ENCODE measurements at regions not wholly inside any gene's neighbourhood (a gene's known extent, or its start where the extent isn't known, plus 50 kb on each side); places are given as distances from the start of the nearest gene placed in this dataset.
"Not testable (repeated sequence)": the region's sequence is repeated elsewhere in the genome, so short reads cannot be mapped to it uniquely, and the experiment has no call there.

DNA sequence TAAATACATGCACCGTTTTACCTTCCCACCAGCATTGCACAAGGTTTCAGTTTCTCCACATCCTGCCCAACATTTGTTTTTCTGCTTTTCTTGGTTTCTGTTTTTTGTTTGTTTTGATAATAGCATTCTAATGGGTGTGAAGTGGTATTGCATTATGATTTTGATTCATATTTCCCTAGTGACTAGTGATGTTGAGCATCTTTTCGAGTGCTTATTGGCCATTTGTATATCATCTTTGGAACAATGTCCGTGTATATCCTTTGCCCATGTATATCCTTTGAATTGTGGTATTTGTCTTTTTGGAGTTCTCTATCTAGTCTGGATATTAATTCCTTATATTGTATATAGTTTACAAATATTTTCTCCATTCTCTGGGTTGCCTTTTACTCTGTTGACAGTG, 2914.8 kb upstream of the OR11H1 start:
- H3K4me3 ChIP-seq (ENCODE audit: low read depth, low read length) = no peak overlapping the region
- no peak for DNase-seq (ENCODE audit: low read depth)
- TF ChIP-seq, protein P1, sequence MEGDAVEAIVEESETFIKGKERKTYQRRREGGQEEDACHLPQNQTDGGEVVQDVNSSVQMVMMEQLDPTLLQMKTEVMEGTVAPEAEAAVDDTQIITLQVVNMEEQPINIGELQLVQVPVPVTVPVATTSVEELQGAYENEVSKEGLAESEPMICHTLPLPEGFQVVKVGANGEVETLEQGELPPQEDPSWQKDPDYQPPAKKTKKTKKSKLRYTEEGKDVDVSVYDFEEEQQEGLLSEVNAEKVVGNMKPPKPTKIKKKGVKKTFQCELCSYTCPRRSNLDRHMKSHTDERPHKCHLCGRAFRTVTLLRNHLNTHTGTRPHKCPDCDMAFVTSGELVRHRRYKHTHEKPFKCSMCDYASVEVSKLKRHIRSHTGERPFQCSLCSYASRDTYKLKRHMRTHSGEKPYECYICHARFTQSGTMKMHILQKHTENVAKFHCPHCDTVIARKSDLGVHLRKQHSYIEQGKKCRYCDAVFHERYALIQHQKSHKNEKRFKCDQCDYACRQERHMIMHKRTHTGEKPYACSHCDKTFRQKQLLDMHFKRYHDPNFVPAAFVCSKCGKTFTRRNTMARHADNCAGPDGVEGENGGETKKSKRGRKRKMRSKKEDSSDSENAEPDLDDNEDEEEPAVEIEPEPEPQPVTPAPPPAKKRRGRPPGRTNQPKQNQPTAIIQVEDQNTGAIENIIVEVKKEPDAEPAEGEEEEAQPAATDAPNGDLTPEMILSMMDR (IDR thresholded peaks at IDR 0.05; ENCODE audit: control insufficient read depth, extremely low read depth, insufficient read depth) = no peak

DNA sequence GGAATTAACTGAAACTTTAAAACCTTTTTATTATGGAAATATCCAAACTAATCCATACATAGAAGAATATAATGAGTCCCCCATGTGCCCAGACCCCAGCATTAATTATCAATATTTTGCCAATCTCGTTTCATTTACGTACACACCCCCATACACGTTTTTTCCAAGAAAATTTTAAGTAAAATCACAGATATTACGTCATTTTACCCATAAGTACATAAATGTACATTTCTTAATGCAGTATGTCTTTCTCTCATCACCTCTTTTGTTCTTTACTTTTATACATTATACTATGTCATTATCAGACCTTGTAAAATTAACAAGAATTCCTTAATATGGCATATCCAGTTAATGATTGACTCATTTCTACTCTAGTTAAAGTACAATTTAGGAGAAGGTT, 2914.1 kb upstream of the OR11H1 start:
- not testable (repeated sequence) for H3K4me3 ChIP-seq (ENCODE audit: low read depth, low read length); DNase-seq (ENCODE audit: low read depth)

DNA sequence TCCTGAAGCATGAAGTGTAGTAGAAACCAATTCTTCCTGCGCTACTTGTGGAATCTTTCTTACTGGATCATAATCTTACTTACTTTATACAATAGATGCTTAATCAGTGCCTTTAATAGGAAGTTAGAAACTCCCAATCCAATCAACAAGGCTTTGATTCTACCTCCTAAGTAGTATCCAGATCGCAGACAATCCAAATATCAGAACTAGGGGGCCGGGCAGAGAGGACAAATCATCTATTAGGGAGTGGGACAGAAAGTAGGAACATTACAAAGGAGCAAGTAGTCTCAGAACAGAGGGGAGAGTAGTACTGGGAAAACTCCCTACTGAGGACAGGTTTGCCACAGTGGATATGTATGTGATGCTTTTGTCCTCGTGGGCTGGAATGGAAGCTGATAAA, 2901.1 kb upstream of the OR11H1 start:
- not testable (repeated sequence) for H3K4me3 ChIP-seq (ENCODE audit: low read depth, low read length); DNase-seq (ENCODE audit: low read depth)

DNA sequence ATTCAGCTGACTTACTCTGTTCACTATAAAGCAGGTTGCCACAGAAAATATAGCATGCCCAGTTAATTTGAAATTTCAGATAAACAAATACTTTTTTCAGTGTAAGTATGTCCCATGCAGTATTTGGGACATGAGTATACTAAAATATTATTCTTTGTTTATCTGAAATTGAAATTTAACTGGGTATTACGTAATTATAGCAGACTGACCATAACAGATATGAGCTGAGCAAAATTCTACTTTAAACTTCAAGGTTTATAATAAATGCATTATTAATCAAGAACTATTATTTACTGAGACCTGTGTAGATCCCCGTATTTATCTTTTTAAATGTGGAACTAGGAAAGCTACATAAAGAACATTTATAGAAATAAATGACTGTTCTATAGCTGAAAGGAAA, 2898.2 kb upstream of the OR11H1 start:
- DNase-seq (ENCODE audit: low read depth); H3K4me3 ChIP-seq (ENCODE audit: low read depth, low read length): not testable (repeated sequence)

DNA sequence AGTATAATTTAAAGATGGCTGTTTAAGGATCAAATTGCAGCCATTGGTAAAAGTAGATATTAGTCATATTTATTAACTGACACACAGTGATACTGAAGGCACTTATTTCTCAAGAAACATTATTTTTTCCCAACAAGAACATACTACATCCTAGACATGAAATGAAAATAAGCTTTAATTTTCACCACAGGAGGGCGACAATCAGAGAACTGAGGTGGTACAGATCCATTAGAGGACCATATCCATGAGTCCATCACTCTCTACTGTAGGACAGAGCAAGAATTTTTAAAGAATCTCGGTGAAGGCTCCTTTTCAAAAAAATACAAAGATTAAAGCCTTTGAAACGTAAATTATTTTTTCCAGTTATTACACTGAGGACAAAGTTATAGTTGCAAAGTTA, 2897.0 kb upstream of the OR11H1 start:
- TF ChIP-seq, protein P1 (IDR thresholded peaks at IDR 0.05; ENCODE audit: control insufficient read depth, extremely low read depth, insufficient read depth) = peak; percentile 63
- DNase-seq (ENCODE audit: low read depth); H3K4me3 ChIP-seq (ENCODE audit: low read depth, low read length): not testable (repeated sequence)

DNA sequence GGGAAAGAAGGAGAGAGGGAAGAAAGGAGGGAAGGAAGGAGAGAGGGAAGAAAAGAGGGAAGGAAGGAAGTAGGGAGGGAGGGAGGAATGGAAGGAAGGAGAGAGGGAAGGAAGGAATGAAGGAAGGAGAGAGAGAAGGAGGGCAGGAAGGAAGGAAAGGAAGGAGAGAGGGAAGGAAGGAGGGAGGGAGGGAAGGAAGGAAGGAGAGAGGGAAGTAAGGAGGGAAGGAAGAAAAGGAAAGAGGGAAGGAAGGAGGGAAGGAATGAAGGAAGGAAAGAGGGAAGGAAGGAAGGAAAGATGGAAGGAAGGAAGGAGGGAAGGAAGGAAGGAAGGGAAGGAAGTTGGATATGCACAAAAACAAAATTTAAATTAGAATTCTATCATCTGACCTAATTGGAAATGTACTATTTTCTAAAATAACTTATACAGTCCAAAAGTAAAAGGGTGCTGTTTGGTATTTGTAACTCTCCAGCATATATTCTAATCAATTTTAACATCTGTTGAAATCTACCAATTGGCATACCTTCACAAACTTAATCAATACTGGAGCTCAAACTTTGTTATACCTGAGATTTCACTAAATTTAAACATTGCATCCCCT, 2890.3 kb upstream of the OR11H1 start:
- not testable (repeated sequence) for H3K4me3 ChIP-seq (ENCODE audit: low read depth, low read length); DNase-seq (ENCODE audit: low read depth)

DNA sequence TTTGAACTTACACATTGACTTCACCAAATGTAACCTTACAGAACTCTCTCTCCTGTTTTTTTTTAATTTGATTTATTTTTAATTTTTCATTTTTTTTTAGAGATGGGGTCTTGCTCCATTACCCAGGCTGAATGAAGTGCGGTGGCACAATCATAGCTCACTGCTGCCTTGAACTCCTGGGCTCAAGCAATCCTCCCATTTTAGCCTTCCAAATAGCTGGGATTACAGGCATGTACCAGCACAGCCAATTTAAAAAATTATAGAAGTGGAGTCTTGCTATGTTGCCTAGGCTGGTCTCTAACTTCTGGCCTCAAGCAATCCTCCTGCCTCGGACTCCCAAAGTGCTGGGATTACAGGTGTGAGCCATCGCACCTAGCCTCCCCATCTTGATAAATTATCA, 2889.7 kb upstream of the OR11H1 start:
- not testable (repeated sequence) for H3K4me3 ChIP-seq (ENCODE audit: low read depth, low read length); DNase-seq (ENCODE audit: low read depth)

Measured in LNCaP clone FGC (cell line).